ENCODE measurements at regions not wholly inside any gene's neighbourhood (a gene's known extent, or its start where the extent isn't known, plus 50 kb on each side); places are given as distances from the start of the nearest gene placed in this dataset.

DNA sequence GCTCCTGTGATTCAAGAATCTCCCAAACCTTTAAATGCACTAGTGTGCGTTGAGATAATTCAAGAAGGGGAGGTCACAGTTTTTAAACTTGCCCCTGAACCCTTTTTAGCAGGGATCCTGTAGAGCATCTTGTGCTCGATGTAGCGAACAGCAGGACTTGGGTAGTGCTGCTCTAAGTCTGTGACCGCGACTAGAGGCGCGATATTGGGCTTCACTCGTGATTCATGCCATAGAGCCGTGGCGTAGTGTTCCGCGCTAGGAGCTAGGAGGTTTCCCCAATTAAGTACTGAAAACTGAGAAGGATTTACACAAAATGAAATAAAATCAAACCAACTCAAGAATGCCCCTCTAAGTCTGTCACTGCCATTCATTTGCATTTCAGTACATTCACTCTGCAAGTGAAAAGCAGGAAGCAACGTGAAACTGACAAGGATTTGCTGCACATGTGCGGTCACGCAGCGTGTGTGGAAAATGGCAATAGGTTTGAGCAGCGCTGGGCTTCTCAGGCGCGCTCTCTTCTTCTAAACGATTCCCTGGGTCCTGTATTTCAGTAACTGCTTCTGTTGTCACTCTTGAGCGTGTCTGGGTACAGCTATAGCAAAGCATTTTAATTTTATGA is 1135.9 kb upstream of the WWC1 start:
- Histone ChIP-seq H2AFZ (ENCODE audit: control insufficient read depth, low read length) (no peak overlapping the region), H3K9ac (ENCODE audit: control insufficient read depth, extremely low read depth, insufficient read depth, low read length) (no peak overlapping the region), H4K20me1 (ENCODE audit: control insufficient read depth, extremely low read depth, insufficient read depth, low read length) (no peaks in the 10 kb centered on the region), H3K9me1 (ENCODE audit: control insufficient read depth, extremely low read depth, insufficient read depth, low read length) (no peaks in the 10 kb centered on the region), H3K27me3 (ENCODE audit: control insufficient read depth, extremely low read depth, insufficient read depth, low read length) (no peaks in the 10 kb centered on the region), H3K9me3 (ENCODE audit: control insufficient read depth, low read depth, low read length) (no peaks in the 10 kb centered on the region), H3K79me2 (ENCODE audit: control insufficient read depth, insufficient read depth, low read length) (no peaks in the 10 kb centered on the region), H3K27ac (ENCODE audit: control insufficient read depth, insufficient read depth, low read length) (no peak overlapping the region), H3K4me2 (ENCODE audit: control insufficient read depth, extremely low read depth, insufficient read depth, low read depth, low read length) (no peak overlapping the region), H3K4me1 (ENCODE audit: control insufficient read depth, extremely low read depth, insufficient read depth, low read length) (no peaks in the 10 kb centered on the region), H3K36me3 (ENCODE audit: control insufficient read depth in 2 of 2, extremely low read depth in 1 of 2, insufficient read depth in 2 of 2, low read length in 2 of 2) (no peaks in the 10 kb centered on the region), H3K4me3 (ENCODE audit: control insufficient read depth in 2 of 3, extremely low read depth in 1 of 3, insufficient read depth in 2 of 3, low read depth in 1 of 3, low read length in 3 of 3) (no peak overlapping the region)
- dilution Hi-C loops (cut with MboI; ENCODE audit: extremely low pct_ligation_motif_present, low sequenced_read_pairs), result no loop called here
- TF ChIP-seq CTCF (optimal IDR thresholded peaks at IDR 0.05 in 1 of 3, IDR thresholded peaks at IDR 0.05 in 1 of 3, conservative IDR thresholded peaks at IDR 0.05 in 1 of 3; ENCODE audit: extremely low read depth in 1 of 3, insufficient read depth in 2 of 3, low read length in 3 of 3), result no peak
- no peak for TF ChIP-seq EZH2 (IDR thresholded peaks at IDR 0.05; ENCODE audit: low read length)
- DNase-seq (ENCODE audit: low read depth, low spot score) (no peak), FAIRE-seq (no peak)

GRCh38 chr5:167156446-167156845 is 1135.0 kb upstream of the WWC1 start:
- H3K9ac ChIP-seq (ENCODE audit: control insufficient read depth, extremely low read depth, insufficient read depth, low read length), result no peak overlapping the region
- H3K27ac ChIP-seq (ENCODE audit: control insufficient read depth, insufficient read depth, low read length), result no peak overlapping the region
- no peaks in the 10 kb centered on the region for H3K27me3 ChIP-seq (ENCODE audit: control insufficient read depth, extremely low read depth, insufficient read depth, low read length)
- DNase-seq (ENCODE audit: low read depth, low spot score) (no peak), FAIRE-seq (no peak)
- no peaks in the 10 kb centered on the region for H3K9me3 ChIP-seq (ENCODE audit: control insufficient read depth, low read depth, low read length)
- dilution Hi-C loops (cut with MboI; ENCODE audit: extremely low pct_ligation_motif_present, low sequenced_read_pairs), result no loop called here
- H3K79me2 ChIP-seq (ENCODE audit: control insufficient read depth, insufficient read depth, low read length), result no peaks in the 10 kb centered on the region
- TF ChIP-seq CTCF (optimal IDR thresholded peaks at IDR 0.05 in 1 of 3, IDR thresholded peaks at IDR 0.05 in 1 of 3, conservative IDR thresholded peaks at IDR 0.05 in 1 of 3; ENCODE audit: extremely low read depth in 1 of 3, insufficient read depth in 2 of 3, low read length in 3 of 3), result no peak
- no peaks in the 10 kb centered on the region for H3K9me1 ChIP-seq (ENCODE audit: control insufficient read depth, extremely low read depth, insufficient read depth, low read length)
- no peak overlapping the region for H3K4me2 ChIP-seq (ENCODE audit: control insufficient read depth, extremely low read depth, insufficient read depth, low read depth, low read length)
- no peaks in the 10 kb centered on the region for H3K4me1 ChIP-seq (ENCODE audit: control insufficient read depth, extremely low read depth, insufficient read depth, low read length)
- no peaks in the 10 kb centered on the region for H4K20me1 ChIP-seq (ENCODE audit: control insufficient read depth, extremely low read depth, insufficient read depth, low read length)
- no peak overlapping the region for H3K4me3 ChIP-seq (ENCODE audit: control insufficient read depth in 2 of 3, extremely low read depth in 1 of 3, insufficient read depth in 2 of 3, low read depth in 1 of 3, low read length in 3 of 3)
- no peak overlapping the region for H2AFZ ChIP-seq (ENCODE audit: control insufficient read depth, low read length)
- H3K36me3 ChIP-seq (ENCODE audit: control insufficient read depth in 2 of 2, extremely low read depth in 1 of 2, insufficient read depth in 2 of 2, low read length in 2 of 2), result no peaks in the 10 kb centered on the region

All from keratinocyte (primary cell).